NCI-H2029 treated with DMSO at 0.1 percent for 48 hours (cell line): ENCODE measurements at regions not wholly inside any gene's neighbourhood (a gene's known extent, or its start where the extent isn't known, plus 50 kb on each side); places are given as distances from the start of the nearest gene placed in this dataset.
"Not testable (repeated sequence)": the region's sequence is repeated elsewhere in the genome, so short reads cannot be mapped to it uniquely, and the experiment has no call there.

Experiments used
- DNase-seq: peaks from one replicate; lab custom pipeline; 2025; lab: John Stamatoyannopoulos, UW

DNA sequence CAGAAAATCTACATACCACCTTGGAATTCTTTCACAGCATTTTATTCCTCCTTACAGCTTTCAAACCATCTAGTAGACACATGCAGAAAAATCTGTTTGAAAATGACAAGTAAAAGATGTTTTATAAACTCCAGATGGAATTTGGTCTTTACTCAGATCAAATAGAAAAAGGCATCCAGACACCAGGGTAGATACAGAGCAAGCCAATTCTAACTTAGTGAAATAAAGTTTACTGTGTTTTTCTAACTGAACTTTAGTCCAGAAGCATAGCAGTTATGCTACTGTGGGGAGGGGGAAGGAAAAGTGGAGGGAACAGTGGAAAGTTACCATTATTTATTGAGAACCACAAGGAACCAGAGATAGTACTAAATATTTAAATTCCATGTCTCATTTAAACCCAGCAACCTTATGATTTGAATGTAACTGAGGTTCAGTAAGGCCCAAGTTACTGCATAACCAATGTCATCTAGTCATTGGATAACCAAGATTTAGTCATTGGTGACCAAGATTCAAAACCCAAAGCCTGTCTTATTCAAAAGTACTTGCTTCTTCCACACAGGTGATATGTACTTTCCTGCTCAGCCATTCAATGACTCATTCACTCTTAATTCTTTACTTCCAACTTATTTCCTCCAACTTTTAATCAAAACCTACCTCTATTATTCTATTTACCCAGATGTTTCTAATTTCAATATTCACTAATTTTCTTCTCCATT lies 57.7 kb downstream of the RAD51AP2 start:
- no peak for DNase-seq

DNA sequence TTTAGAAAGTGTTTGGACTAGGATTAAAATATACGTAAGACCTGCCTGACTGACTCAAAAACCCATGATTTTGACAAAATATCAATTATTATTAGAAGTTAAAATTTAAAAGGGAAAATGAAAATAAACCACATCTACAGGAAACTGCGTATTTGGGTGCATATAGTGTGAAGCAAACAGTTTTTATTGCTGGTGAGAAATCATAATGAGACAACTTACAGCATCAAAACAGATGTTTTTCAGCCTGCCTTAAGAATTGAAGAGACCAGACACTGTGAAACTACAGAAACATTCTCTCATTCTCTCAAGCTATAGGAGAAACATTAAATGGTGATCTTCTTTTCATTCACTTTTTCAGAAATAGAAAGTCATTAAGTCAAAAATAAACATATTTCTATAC lies 62.9 kb downstream of the RAD51AP2 start:
- no peak for DNase-seq

DNA sequence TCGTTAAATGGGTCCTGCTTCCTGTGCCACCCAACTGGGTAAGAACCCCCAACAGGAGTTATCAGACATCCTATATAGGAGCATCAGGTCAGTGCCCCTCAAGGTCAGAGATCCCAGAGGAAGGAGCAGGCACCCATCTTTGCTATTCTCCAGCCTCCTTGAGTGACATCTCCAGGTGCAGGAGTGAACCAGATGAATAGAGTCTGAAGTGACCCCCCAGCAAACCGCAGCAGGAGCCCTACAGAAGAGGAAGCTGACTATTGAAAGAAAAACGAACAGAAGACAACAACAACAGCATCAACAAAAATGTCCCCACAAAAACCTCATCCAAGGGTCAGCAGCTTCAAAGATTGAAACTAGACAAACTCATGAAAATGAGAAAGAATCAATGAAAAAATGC lies 72.0 kb downstream of the RAD51AP2 start:
- DNase-seq, result not testable (repeated sequence)

DNA sequence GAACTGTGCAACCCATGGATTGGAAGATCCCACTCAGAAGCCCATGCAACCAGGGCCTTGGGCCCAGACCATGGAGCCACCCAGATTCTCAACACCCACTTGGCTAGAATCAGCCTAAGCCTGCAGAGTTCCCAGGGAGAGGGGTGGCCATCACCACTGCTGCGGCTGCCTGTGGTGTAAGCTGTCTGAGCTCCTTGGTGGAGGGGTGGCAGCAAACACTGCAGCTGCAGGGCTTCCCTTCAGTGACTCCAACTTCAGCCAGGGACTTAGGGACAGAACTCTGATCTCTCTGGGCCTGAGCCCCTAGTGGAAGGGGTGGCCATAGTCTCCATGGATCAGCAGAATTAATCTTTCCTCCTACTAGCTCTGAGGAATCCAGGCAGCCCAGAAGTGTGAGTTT lies 72.5 kb downstream of the RAD51AP2 start:
- DNase-seq, result no peak

DNA sequence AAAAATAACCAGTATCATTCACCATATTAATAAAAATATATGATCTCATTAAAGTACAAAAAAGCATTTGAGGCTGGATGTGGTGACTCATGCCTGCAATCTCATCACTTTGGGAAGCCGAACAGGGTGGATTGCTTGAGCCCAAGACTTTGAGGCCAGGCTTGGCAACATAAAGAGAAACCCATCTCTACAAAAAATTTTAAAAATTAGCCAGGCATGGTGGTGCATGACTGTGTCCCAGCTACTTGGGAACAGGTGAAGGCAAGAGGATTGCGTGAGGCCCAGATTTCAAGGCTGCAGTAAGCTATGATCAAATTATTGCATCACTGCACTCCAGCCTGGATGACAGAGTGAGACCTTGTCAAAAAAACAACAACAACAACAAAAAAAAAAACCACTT lies 75.9 kb downstream of the RAD51AP2 start:
- DNase-seq, result no peak

DNA sequence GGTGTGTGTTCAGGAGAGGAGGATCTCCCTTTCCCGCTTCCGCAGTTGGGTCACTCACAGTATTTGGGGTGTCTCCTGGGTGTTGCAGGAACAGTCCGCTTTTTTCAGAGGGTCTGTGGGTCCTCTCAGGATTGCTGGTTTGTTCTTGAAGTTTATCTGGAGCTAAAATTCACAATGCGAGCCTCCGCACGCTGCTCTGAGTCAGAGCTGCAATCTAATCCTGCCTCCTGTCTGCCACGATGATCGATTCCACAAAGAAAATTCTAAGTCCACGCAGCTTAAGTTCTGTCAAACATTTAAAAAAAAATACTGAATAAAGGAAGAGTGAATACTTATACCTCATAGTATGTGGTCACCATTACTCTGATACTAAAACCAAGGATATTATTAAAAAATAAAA lies 76.5 kb downstream of the RAD51AP2 start:
- no peak for DNase-seq

DNA sequence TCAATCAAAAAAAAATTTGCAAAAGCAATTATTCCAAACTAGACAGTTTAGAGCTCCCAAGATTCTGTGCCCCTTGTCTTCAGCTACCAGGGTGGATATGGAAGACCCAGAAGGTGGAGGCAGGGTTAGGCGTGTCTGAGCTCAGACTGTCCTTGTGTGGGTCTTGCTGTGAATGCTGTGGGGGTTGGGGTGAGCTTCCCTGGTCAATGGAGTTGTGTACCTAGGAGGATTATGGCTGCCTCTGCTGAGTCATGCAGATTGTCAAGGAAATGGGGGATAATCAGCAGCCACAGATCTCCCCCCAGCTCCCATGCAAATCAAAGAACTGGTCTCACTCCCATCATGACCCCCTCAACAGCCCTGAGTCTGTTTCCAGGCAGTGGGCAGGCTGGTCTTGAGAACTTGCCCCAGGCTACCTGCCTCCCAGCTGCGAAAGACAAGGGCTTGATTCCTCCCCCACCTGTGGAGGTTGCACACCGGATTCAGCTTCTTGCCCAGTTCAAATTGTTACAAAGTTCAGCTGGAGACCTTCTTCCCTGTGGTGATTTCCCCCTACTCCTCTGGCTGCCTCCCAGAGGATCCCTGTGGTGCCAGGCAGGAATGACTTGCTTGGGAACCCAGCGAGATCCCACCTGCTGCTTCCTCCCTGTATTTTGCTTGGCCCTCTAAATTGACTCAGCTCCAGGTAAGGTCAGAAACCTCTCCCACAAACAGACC lies 77.0 kb downstream of the RAD51AP2 start:
- no peak for DNase-seq

DNA sequence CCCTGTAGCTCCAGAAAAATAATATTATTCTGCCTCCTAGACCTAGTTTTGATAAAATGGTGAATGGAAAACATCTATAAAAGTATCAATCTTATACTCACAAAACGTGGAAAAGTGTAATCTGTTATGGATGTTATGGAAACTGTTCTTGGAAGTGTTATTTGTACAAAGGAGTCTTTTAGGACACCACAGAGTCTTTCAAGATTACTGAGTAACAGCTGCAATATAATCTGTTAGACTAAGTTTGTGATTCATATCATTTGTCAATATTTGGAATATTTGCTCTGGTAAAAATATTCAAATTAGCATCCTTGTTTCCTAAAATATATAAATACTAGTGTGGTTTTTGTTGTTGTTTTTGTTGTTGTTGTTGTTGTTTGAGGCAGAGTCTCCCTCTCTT lies 87.9 kb downstream of the RAD51AP2 start:
- DNase-seq, result no peak

DNA sequence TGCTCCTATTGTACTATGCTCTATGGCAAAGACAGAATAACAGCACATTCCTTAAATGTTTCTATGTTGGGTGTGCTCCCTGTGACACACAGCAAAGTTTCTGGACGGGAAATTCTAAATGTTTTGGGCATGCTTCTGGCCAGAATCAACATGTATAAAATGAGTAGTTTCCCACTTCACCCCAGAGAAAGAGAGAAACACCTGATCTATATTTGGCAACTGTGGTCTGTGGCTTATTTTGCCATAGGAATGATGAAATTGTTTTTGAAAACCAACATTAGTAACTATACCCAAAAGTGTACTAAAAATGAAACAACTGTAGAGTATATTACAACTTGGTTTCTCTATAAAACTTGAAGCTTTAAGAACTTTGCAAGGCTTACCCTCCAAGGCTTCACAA lies 89.1 kb downstream of the RAD51AP2 start:
- DNase-seq, result no peak

DNA sequence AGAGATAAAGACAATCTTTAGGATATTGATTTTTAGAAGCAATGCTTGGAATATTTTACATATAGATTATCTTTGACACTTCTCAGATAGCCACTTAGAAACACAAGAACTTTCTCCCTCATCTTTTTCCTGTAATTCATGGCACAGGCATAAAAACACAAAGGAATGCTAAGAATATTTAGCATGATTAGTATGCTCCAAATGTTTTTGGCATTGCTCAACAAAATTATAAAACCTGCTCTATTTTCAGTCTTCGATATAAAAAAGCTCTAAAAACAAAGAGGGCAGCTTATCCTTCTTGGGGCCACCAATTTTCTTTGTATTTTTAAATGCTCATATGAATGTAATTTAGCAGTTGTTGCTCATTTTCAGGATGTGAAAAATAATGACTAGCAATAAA lies 90.8 kb downstream of the RAD51AP2 start:
- DNase-seq, result no peak

DNA sequence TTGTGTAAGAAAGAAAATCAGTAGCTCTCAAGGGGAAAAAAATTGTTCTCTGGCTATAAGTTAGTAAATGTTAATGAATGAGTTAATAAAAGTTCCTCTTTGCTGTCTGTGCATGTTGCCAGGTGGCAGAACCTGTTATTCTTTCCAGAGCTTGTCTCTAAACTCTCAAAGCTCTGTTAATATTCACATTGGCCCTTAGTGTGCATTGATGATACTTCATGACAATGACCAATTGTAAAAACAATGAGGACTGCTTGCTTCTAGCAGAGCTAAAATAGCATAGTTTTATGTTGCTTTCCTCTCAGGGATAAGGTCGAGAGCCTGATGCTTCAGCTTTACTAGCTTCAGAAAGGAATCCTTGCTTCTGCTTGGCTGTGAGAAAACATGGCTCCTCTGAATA lies 91.5 kb downstream of the RAD51AP2 start:
- DNase-seq, result no peak

DNA sequence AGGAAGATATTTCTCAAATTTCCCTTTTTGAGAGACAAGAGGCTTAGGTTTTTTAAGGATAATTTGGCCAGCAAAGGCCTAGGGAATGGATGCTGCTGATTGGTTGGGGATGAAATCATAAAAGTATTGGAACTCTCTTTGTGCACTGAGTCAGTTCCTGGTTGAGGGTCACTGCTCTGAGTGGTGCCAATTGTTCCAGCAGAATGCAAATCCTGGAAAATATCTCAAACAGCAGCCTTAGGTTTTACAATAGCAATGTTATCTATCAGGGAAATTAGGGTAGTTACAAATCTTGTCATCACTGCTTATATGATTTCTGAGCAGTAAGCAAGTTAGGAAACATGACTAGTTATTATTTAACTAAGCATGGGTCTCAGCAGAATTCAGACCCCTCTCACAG lies 96.2 kb downstream of the RAD51AP2 start:
- no peak for DNase-seq

DNA sequence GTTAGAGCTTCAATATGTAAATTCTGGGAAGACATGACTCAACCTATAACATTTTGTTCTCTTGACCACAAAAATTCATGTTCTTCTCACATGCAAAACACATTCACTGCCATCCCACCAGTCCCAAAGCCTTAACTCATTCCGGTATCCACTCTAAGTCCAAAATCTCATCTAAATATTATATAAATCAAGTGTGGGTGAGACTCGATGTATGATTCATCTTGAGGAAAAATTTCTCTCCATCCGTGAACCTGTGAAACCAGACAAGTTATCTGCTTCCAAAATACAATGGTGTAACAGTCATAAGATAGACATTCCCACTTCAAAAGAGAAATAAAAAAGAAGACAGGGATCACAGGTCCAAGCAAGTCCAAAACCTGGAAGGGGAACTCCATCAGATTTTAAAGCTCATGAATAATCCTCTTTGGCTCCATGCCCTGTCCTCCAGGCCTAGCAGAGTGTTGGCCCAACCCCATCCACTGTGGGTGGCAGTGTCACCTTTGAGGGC lies 101.3 kb downstream of the RAD51AP2 start:
- no peak for DNase-seq

DNA sequence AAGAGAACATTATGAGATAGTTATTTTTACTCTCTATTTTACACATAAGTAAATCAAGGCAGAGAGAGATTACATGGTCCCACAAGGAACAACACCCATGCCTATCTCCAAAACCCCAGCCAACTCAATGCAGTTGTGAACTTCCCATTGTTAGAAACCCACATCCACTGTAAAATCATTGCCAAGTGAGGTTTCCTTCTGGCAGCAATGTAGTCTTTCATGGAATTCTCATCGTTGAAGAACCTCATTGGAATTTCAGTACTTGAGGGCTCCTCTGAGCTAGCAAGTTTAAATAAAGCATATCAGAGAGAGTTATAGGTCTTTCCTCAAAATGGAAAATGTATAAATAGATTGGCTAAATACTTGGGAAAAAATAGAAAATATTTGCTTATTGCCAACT lies 105.2 kb downstream of the RAD51AP2 start:
- no peak for DNase-seq

DNA sequence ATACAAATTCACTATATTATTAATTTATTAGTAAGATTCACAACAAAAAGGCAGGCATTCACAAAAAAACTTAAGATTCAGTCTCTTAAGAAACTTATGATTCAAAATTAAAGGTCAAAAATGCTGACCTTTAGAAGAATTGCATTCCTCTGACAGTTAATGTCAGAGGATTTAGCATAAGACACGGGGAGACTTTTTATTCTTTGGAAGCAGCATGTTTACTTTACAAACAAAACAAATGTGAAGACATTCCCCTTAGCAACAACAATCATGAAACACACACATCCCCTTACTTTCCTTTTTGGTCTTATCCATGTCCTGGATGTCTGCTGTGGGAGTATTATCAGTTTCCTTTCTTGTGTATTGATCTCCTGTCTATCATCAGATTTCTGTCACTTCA lies 117.1 kb downstream of the RAD51AP2 start:
- DNase-seq, result no peak

DNA sequence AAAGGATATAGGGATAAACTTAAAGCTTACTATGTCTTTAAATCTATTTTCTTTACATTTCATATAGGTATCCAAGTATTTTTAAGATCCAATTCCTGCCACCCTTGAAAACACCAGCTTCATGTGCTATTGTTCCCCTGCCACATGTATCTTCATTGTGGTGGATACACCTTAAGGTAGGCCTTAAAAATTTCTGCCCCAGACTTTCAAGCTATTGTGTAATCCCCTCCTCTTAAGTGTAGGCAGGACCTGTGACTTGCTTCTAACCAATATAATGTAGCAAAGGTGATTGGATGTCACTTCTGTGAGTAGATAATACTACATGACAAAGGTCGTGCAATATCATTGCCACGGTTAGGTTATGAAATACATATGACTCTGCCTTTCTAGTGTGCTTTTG lies 119.5 kb downstream of the RAD51AP2 start:
- DNase-seq, result no peak

DNA sequence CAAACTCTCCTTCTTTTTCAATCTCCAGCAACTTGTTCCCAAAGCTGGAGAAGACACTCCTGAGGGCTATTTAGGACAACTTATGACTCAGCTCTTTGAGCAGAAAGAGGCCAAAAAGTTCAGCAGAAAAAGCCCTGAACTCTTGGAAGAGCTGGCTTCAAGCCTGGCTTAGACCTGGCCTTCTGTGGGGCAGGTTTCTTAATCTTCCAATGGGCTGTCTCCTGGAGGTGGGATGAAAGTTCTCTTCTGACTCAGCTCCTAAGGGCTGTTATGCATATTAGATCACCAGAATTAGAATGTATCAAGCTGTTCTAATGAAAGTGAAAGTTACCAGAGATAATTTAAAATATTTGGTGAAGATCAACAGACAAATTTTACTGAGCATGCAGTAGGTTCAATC lies 129.4 kb downstream of the RAD51AP2 start:
- DNase-seq, result no peak

DNA sequence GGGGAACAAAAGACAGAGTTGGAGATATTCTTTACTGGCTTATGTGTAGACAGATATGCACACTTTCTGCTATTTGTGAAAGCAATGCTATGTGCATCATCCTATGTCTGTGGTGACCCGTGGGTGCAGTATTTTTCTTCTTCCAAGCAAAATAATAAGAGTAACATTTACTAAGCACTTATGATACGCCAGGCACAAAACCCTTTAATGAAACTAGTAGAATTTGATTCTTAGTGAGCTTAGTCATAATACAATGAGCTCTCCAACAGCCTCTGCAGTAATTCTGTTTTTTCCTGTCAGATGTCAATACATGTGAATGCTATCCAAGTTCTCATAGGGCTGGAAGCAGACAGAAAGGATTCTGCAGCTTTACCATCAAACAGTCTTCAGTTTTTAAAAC lies 130.6 kb downstream of the RAD51AP2 start:
- DNase-seq, result no peak

DNA sequence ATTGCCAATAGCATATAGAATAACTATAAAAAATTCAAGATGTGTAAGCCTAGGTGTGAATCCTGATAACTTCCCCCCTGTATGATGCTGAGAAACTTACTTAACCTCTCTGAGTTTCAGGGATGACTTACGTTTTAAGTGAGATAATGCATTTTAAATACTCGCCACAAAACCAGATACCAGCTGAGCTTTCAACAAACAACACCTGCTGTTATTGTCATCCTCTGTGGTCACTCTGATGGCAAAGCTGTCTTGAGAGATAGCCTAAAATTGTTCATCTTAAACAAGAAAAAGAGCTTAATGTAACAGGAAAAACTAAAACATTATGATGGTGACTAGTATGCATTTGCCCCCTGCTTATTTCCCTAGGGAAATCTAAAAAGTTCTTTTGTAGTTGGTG lies 131.5 kb downstream of the RAD51AP2 start:
- no peak for DNase-seq

DNA sequence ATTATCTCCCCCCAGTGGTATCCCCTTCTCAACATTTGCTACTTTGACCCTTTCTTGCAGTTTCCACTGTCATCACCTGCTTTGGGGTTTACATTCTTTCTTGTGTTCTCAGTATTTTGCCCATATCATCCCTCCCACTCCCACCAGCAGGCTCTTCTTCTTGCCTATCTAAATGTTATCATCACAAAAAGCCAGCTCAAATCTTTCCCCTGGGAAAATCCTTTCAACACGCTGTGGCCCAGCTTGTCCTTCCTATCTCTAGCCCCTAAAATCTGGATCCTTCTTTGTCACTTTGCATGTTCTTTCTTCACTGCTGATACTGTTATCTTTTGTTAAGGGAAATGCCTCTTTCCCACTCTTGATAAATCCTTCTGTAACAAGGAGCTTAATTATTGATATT lies 138.2 kb downstream of the RAD51AP2 start:
- no peak for DNase-seq

DNA sequence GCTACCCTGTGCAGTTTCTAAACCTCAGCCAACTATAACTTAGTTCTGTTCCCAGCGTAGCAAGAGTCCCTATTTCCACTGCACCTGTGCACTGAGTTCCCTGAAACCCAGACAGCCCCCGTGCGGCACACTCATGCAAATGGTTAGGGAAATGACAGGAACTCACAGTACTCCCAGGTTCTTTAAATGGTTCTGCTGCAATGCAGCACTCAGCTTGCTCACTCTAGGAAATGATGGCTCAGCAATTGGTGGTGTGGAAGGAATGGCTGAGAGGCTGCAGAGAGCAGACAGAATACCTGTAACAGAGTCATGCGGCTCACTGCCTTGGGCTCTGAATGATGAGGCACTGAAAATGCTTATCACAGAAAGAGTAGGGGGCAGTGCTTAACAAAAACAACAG lies 143.0 kb downstream of the RAD51AP2 start:
- DNase-seq, result no peak

DNA sequence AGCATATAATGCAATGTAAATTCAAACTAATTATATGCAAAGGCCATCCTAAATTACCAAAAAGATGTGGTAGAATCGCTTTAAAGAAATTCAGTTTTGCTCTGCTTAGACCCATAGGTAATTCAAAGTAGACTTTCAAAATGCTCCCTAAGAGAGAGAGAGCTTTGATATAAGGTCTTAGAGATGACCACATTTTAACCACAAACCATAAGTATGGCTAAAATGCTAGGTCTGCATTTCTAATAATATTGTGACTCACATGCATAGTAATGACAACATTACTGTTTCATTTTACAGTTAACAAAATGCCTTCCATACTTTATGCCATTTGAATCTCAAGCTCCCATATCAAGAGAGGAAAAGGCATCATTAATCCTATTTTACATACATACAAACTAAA lies 144.5 kb downstream of the RAD51AP2 start:
- DNase-seq, result no peak

DNA sequence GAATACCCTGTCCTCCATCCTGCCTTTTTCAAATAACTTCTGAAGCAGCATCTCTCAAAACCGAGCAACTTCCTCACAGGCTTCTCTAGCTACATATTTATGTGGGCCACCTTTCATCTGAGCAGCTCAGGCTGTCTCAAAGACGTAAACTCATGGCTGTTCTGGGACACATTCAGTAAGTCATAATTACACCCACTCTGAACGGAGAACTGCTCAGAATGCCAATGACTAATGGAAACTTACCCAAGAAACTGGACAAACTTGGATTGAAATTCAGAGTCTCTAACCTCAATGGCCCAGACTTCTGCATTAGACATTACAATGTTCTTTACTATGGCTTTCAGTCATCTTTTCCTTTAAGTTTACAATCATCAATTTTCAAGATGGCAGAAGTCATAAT lies 145.2 kb downstream of the RAD51AP2 start:
- DNase-seq, result no peak

DNA sequence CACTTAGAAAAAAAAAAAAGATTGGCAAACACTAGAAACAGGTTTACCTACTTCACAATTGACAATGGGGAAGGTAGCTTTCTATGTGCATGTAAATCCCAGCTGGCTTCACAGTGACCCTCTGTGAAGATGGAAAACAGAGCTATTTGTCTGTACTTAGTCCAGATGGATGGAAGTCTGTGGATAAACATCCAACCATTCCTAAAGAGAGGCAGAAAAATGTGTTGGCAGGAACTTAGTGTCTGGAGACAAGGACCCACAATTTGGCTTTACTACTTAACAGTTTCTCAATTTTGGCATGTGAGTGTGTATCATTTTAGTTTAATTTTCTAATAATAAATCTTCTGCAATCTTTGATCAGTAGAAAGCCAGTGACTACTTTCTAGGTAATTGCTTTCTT lies 154.4 kb downstream of the RAD51AP2 start:
- DNase-seq, result no peak
